Ovary (tissue), 7 donors: ENCODE measurements at regions not wholly inside any gene's neighbourhood (a gene's known extent, or its start where the extent isn't known, plus 50 kb on each side); places are given as distances from the start of the nearest gene placed in this dataset.

Experiments
- DNase-seq, 5 donors: peaks; one replicate each; pipeline ENCODE4 v3.0.0-alpha.2; 2019 to 2020
- H3K27ac ChIP-seq, 2 donors: fragments of 200-600 bp; one replicate each; pipeline versions ENCODE4 v1.5.1 to v1.8.0; 2019 to 2022
- H3K27me3 ChIP-seq: fragments of 200-600 bp; one replicate; pipeline ENCODE4 v1.8.0; 2022
- H3K36me3 ChIP-seq: fragments of 200-600 bp; sonication (generic); one replicate; pipeline ENCODE4 v1.5.1; 2019
- H3K4me1 ChIP-seq: one replicate; pipeline ENCODE4 v1.8.1; 2013; ENCODE audit warnings: mild to moderate bottlenecking, moderate library complexity; ENCODE audit not compliant: insufficient read depth
- H3K4me3 ChIP-seq: fragments of 200-600 bp; sonication (generic); one replicate; pipeline ENCODE4 v1.5.1; 2017
- H3K9me3 ChIP-seq, 2 donors: fragments of 200-600 bp in 1 of 2; sonication (generic) in 1 of 2; one replicate each; pipeline versions ENCODE4 v1.5.1 to v1.8.1; 2013 to 2019; ENCODE audit warnings: mild to moderate bottlenecking in 1 of 2, moderate library complexity in 1 of 2
- CTCF ChIP-seq, 3 donors: fragments of 450-650 bp in 2 of 3; fragments of 200-600 bp in 1 of 3; IDR thresholded peaks; one replicate each; pipeline versions ENCODE4 v1.5.1 to v1.8.0; 2016 to 2022; ENCODE audit warnings: antibody characterized with exemption in 3 of 3, mild to moderate bottlenecking in 1 of 3
- EP300 ChIP-seq: sonication (generic); formaldehyde crosslinking; IDR thresholded peaks from one replicate; pipeline ENCODE4 v1.6.1; 2017; ENCODE audit warnings: antibody characterized with exemption
- POLR2A ChIP-seq: fragments of 450-650 bp; IDR thresholded peaks from one replicate; pipeline ENCODE4 v1.6.1; 2017; ENCODE audit warnings: antibody characterized with exemption, mild to moderate bottlenecking, moderate library complexity
- WGBS, 3 donors: extraction: QIAGEN DNeasy Blood & Tissue Kit in 1 of 3; methylation state at CpG; one replicate each; pipeline versions ENCODE4 v1.1.5 to v1.1.7; 2013 to 2017; 5-methylcytosine and 5-hydroxymethylcytosine counted together
- intact Hi-C, 4 donors: fragments of 100-400 bp; cut with DNase I; formaldehyde crosslinking; loops; one replicate each; pipeline versions ENCODE4 v1.11.0 to v1.15.1; 2022 to 2023
- donor health status: DM: no; HTN: no; CAD: no; lungs with moderate emphysema.
- donor health status: DM: no; HTN: no; CAD: no.
- donor health status: Bipolar disorder and iron deficiency.
- donor health status: DM: no; HTN: no; CAD: no.
- donor health status: DM: yes; HTN: yes; CAD: no.

GRCh38 chr13:54373211-54373610 lies 1344.6 kb downstream of the OLFM4 start:
- H3K27ac ChIP-seq, result no peak overlapping the region
- H3K27me3 ChIP-seq, result no peaks in the 10 kb centered on the region
- intact Hi-C loops, result no loop called here
- 0% methylated on average over 1 of the region's 1 CpG for WGBS, 3 donors
- H3K9me3 ChIP-seq, result no peaks in the 10 kb centered on the region
- H3K4me3 ChIP-seq, result no peak overlapping the region
- no peak for DNase-seq
- H3K4me1 ChIP-seq, result no peaks in the 10 kb centered on the region
- H3K36me3 ChIP-seq, result no peaks in the 10 kb centered on the region
- TF ChIP-seq CTCF (IDR thresholded peaks at IDR 0.05) (no peak), EP300 (no peak), POLR2A (no peak)

- Histone ChIP-seq H3K4me3 (no peak overlapping the region), H3K9me3 (no peaks in the 10 kb centered on the region), H3K27me3 (no peaks in the 10 kb centered on the region), H3K4me1 (no peaks in the 10 kb centered on the region), H3K27ac (no peak overlapping the region), H3K36me3 (no peaks in the 10 kb centered on the region)
- TF ChIP-seq CTCF (IDR thresholded peaks at IDR 0.05) (no peak), POLR2A (no peak), EP300 (no peak)
- DNase-seq, result no peak
- intact Hi-C loops, result no loop called here
- 60 to 79% (median 68%) methylated on average over 2 of the region's 2 CpGs for WGBS, 3 donors
These were observed 1350.8 kb downstream of the OLFM4 start for GRCh38 chr13:54379461-54379860.

GRCh38 chr13:54383604-54384003 lies 1355.0 kb downstream of the OLFM4 start:
- TF ChIP-seq EP300, result no peak
- no peak for TF ChIP-seq POLR2A
- no peak for TF ChIP-seq CTCF (IDR thresholded peaks at IDR 0.05)
- Histone ChIP-seq H3K4me3 (no peak overlapping the region), H3K9me3 (no peaks in the 10 kb centered on the region), H3K36me3 (no peaks in the 10 kb centered on the region), H3K27me3 (no peaks in the 10 kb centered on the region), H3K27ac (no peak overlapping the region), H3K4me1 (no peaks in the 10 kb centered on the region)
- 68 to 74% (median 74%) methylated on average over 2 of the region's 2 CpGs for WGBS, 3 donors
- no peak for DNase-seq
- intact Hi-C loops, result no loop called here

GRCh38 chr13:54387625-54388024 lies 1359.0 kb downstream of the OLFM4 start:
- H3K9me3 ChIP-seq, result no peaks in the 10 kb centered on the region
- DNase-seq, result no peak
- H3K36me3 ChIP-seq, result no peaks in the 10 kb centered on the region
- TF ChIP-seq EP300, result no peak
- TF ChIP-seq POLR2A, result no peak
- TF ChIP-seq CTCF (IDR thresholded peaks at IDR 0.05), result no peak
- intact Hi-C loops, result no loop called here
- H3K27me3 ChIP-seq, result no peaks in the 10 kb centered on the region
- no peak overlapping the region for H3K27ac ChIP-seq
- H3K4me3 ChIP-seq, result no peak overlapping the region
- no peaks in the 10 kb centered on the region for H3K4me1 ChIP-seq

- intact Hi-C loops, result no loop called here
- WGBS, 3 donors, result 88 to 91% (median 90%) methylated on average over 2 of the region's 2 CpGs
- Histone ChIP-seq H3K36me3 (no peaks in the 10 kb centered on the region), H3K27ac (no peak overlapping the region), H3K4me1 (no peaks in the 10 kb centered on the region), H3K9me3 (no peaks in the 10 kb centered on the region), H3K4me3 (no peak overlapping the region), H3K27me3 (no peaks in the 10 kb centered on the region)
- no peak for DNase-seq
- TF ChIP-seq POLR2A (no peak), CTCF (IDR thresholded peaks at IDR 0.05) (no peak), EP300 (no peak)
These were observed 1362.2 kb downstream of the OLFM4 start for GRCh38 chr13:54390841-54391240.
